Breast epithelium (tissue), 3 donors: ENCODE measurements at regions not wholly inside any gene's neighbourhood (a gene's known extent, or its start where the extent isn't known, plus 50 kb on each side); places are given as distances from the start of the nearest gene placed in this dataset.

Experiments used
- POLR2A ChIP-seq: fragments of 450-650 bp; IDR thresholded peaks from one replicate; pipeline ENCODE4 v1.6.1; 2016; ENCODE audit warnings: antibody characterized with exemption, mild to moderate bottlenecking, moderate library complexity
- POLR2AphosphoS5 ChIP-seq, 3 donors: sonication (generic); formaldehyde crosslinking; IDR thresholded peaks; one replicate each; pipeline ENCODE4 v1.6.1; 2017; ENCODE audit warnings: antibody characterized with exemption in 3 of 3
- TF ChIP-seq, protein P1 (sequence below), 3 donors: fragments of 450-650 bp; IDR thresholded peaks; one replicate each; pipeline ENCODE4 v1.5.1; 2016 to 2017; ENCODE audit warnings: antibody characterized with exemption in 3 of 3, mild to moderate bottlenecking in 3 of 3, moderate library complexity in 3 of 3

DNA sequence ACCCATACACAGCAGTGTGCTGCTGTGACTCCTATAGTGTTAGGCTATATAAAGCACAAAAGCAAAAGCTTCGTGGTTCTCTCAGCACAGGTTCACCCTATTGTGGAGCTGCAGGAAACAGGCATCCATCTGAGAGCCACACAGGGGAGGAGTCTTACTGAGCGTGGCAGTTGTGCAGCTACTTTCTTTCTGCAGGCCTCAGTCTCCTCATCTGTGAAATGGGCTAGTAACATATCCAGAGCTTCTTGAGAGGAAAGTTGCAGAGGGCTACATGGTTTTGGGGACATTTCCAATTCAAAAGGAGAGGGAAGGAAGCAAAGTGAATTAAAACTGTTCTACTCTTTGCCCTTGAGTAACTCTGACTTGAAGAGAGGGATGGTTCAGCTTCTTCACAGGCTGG is 142.0 kb downstream of the FOXD2 start:
- TF ChIP-seq, protein P1, sequence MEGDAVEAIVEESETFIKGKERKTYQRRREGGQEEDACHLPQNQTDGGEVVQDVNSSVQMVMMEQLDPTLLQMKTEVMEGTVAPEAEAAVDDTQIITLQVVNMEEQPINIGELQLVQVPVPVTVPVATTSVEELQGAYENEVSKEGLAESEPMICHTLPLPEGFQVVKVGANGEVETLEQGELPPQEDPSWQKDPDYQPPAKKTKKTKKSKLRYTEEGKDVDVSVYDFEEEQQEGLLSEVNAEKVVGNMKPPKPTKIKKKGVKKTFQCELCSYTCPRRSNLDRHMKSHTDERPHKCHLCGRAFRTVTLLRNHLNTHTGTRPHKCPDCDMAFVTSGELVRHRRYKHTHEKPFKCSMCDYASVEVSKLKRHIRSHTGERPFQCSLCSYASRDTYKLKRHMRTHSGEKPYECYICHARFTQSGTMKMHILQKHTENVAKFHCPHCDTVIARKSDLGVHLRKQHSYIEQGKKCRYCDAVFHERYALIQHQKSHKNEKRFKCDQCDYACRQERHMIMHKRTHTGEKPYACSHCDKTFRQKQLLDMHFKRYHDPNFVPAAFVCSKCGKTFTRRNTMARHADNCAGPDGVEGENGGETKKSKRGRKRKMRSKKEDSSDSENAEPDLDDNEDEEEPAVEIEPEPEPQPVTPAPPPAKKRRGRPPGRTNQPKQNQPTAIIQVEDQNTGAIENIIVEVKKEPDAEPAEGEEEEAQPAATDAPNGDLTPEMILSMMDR (IDR thresholded peaks at IDR 0.05), result no peak
- no peak for TF ChIP-seq POLR2A
- TF ChIP-seq POLR2AphosphoS5 (IDR thresholded peaks at IDR 0.05), result no peak
